GM18519 (cell line): ENCODE measurements at regions not wholly inside any gene's neighbourhood (a gene's known extent, or its start where the extent isn't known, plus 50 kb on each side); places are given as distances from the start of the nearest gene placed in this dataset.

Source experiments
- ATAC-seq: cut with Tn5 transposase; IDR thresholded peaks from one replicate; pipeline ENCODE4 v1.9.1; 2021; ENCODE audit warnings: mild to moderate bottlenecking, moderate library complexity; ENCODE audit not compliant: unreplicated experiment, low FRiP score

DNA sequence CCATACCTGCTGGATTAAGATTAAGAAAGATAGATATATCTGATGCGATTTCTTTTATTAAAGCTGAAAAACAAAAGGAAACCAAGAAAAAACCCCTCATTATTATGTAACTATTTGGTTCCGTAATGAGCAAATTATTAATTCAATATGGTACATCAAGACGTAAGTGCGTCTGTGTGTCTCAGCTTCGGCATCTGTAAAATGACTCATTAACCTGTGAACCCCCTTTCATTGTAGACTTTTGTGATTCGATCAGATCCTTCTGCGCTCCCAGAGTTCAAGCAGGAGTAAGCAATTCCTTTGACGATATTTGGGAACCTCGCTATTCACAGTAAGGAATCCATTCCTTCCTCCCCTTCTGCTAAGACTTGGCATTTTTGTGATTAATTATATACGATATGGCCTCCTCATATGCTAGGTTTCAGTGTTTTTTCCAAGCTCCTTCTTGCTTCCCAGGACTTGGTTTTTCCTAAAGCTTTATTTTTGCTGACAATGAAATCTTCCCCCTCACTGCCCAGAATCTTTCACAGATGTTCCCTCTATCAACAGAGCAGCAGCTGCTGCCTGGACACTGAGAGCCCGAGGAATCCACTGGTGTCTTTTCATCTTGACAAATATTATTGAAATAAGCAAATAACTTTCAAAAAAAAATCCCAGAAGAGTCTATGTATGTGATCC, 171.7 kb upstream of the CELF2 start:
- no peak for ATAC-seq

DNA sequence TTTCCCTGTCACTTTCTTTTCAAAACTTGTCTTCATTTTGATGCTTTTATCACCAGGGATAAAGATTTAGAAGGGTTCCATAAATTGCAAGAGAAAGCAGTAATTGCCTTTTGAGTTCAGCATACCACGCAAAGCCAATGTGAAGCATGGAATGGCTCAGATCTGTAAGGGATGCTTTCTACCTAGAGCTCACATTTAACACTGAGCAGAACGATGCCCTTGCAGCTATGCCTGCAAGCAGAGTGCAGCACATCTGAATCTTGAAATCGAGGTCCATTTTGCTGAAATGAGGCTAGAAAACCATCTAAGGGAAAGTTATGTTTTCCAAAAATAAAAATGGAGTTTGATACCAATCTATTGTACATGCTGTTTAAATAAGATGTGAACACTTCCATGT, 171.2 kb upstream of the CELF2 start:
- ATAC-seq: no peak

DNA sequence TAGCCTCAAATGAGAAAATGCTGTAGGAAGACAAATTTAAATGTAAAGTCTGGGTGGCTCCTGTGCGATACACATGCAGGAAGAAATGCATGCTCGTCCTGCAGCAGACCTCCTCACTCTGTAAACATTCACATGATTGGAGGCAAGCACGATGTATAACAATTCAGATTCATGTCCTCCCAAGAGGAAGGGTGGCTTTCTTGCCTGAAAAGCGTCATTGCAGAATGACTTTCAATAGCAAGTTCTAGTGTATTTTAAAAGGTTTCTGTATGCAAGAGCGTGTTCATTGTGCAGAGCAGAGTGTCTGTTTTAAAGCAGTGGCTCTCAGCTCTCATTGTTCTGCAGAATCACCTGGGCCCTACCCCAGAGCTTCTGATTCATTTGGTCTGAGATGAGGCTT, 170.3 kb upstream of the CELF2 start:
- ATAC-seq: no peak

DNA sequence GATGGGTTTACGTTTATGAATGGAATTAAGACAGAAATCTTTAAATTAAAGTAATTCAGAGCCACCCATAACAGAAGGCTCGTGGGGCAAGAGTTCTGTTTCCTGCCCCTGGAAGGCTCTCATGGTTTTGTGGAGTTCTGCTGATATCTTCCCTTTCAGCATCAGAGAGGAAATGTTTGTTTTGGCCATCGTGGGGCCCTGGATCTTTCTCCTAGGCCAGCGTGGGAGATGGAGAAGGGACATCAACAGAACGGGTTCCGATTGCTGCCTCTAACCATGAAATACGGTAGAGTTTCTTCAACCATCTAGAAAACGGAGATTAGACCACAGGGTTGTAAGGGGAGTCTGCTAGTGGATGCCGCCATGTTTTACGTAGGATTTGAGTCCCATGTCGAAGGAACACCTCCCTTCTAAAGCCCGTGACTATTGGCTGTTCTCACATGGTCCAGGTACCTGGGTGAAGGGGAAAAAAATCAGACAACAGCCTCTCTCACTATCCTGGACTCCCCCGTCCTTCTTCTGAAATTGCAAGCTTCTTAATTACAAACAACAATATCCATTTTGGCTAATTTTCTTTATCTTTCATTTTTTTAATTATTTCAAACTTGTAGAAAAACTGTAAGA, 169.1 kb upstream of the CELF2 start:
- ATAC-seq: no peak

DNA sequence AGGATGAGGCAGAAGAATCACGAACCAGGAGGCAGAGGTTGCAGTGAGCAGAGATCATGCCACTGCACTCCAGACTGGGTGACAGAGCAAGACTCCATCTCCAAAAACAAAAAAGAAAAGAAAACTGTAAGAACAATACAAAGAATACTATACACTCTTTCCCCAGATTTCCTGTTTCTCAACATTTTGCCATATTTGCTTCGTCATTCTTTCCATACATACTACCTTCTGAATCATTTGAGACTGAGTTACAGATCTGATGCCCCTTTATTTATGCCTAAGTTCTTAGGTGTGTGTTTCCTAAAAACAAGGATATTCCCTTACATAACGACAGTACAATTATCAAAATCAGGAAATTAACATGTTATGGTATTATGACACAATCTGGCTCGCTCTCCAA, 168.4 kb upstream of the CELF2 start:
- no peak for ATAC-seq

DNA sequence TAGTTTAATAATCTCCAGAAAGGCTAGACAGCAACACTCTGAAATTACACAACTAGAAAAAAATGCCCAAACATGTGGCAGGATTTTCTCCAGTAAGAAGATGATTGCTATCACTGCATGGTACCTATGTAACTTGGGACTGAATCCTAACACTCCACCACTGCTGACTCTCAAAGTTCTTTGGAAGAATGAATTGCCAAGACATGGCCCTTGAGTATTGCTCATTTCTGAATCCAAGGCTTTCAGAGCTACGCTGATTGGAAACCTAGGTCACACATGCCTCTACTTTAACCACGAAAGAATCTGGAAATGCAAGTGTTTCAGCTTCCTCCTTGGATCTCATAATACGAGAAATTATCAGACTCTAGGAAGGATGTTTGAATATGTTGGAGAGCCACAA, 167.5 kb upstream of the CELF2 start:
- ATAC-seq: no peak

DNA sequence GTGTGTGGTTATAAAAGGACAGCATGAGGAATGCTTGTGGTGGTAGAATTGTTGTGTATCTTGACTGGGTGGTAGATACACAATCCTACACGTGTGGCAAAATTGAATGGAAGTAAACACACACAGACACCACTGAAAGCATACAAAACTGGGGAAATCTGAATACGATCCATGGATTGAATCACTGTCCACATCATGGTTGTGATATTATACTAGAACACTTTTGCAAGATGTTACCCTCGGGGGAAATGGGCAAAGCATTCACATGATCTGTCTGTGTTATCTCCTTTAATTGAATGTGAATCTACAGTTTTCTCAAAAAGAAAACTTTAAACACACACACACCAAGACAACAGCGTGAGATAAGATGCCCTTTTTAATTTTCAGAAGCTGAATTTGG, 165.2 kb upstream of the CELF2 start:
- no peak for ATAC-seq

DNA sequence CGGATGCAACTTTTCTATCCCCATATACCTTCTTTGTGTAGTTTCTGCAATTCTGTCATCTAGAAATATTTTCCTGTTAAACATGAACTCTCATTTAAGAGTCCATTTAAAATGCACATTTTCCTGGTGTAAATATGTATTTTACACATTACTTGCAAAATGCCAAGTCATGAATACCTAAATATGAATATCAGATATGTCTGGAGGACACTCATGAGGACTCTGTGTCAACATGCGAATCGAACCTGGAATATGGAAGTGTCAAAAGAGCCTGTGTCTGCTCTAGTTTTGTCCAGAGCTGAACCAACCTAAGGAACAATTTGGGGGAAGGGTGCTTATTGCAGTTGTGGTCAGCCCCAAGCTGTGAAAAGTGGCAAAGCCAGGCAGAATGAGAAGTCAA, 163.7 kb upstream of the CELF2 start:
- no peak for ATAC-seq

DNA sequence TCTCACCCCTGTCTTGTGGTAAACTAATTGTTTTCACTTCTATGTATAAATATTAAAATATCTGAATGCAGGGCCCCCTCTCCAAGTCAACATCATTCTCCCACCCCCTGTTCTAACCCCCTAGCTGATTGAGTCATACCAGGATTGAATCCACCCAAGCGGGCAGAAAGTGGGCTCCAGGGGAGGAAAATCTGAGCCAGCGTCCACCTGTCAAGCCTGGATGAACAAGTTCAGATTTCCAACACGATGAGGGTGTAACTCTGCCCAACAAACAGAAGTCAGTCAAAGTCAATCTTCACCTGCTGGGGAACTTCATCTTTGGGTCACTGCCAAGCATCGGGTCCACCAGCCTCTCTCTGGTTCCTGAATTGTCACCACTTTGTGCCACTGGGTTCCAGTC, 162.9 kb upstream of the CELF2 start:
- no peak for ATAC-seq

DNA sequence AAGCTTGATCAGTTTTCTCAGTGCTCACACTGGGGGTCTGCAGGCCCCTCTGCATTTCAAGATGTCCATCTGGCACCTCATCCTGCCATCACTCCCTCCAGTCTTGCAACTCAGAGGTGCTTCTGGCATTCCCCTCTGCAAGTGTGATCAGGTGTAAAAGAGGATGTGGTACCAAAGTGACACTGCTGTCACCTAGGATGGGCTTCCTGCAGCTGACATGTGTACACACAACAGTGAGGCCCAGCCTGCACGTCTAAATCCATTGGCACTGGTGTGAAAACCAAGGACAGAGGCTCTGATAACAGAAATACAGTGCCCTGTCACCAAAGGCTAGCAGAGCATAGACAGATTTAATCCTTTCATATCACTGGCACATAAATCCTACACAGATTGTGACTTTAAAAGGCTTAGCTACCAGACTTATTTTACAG, 162.5 kb upstream of the CELF2 start:
- peak; percentile 77 for ATAC-seq

DNA sequence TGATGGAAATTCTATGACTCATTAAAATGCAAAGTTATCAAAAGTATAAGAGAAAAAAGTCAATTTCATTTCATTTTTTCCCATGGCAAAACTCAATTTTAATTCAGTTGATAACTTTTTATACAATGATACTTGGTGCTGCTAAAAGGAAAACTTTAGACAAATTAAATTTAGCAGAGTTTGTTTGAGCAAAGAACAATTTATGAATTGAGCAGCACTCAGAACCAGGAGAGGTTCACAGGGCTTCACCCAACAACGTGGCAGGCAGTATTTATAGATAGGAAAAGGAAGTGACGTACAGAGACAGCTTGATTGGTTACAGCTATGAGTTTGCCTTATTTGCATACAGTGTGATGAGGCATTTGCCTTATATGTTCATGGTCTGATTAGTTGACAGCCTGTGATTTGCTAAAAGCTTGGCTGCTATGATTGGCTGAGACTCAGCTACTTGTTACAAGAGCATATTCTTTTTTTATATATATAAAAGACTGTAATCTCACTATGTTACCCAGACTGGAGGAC, 157.2 kb upstream of the CELF2 start:
- ATAC-seq: no peak

DNA sequence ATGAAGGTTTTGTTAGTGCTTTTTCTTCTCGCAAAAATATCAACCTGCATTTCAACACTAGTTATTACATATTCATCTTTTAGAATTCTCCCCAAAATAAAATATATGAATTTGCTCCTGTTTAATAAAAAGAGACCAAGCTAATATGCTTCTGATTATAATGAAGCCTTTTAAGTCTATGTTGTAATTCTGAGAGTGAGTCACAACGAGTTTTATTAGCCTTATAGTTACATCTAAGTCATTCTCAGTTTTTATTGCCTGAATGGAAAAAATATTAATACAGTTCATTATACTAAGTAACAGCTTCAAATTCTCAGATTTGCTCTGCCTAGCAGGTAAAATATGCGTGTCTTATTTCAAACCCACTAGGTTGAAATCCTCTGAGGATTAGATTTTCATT, 152.4 kb upstream of the CELF2 start:
- ATAC-seq: no peak

DNA sequence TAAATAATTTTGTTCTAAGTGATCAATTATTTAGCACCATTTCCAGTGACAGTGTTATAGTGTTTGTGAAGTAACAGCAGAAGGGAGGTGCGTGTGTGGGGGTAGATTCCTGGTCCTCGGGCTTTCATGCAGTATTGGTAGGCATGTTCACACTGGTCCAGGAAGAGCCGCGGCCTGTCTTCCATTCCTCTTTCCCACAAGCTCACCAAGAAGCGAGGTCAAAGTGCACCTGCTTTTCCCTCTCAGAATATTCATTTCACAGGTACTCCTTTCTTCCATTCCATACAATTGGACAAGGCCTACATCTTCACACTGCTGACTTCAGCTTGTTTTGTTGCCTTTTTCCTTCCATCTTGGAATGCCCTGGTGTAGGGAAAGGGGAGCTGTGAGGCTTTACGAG, 151.8 kb upstream of the CELF2 start:
- ATAC-seq: no peak

DNA sequence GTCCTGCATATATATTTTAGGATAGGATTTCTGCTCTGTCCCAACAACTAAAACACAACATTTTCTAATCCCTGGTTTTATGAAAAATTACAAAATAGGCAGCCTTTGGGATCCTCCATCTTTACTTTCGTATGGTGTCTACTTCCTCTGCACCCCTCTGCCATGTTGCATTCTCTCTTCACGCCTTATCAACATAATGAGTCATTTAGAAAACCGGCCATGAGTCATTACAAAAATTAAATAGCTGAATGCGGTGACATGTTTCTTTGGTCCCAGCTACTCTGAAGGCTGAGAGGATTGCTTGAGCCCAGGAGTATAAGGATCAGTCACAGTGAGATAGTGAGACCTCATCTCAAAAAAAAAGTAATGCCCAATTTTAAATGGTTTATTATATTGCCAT, 148.1 kb upstream of the CELF2 start:
- peak; percentile 94 for ATAC-seq

DNA sequence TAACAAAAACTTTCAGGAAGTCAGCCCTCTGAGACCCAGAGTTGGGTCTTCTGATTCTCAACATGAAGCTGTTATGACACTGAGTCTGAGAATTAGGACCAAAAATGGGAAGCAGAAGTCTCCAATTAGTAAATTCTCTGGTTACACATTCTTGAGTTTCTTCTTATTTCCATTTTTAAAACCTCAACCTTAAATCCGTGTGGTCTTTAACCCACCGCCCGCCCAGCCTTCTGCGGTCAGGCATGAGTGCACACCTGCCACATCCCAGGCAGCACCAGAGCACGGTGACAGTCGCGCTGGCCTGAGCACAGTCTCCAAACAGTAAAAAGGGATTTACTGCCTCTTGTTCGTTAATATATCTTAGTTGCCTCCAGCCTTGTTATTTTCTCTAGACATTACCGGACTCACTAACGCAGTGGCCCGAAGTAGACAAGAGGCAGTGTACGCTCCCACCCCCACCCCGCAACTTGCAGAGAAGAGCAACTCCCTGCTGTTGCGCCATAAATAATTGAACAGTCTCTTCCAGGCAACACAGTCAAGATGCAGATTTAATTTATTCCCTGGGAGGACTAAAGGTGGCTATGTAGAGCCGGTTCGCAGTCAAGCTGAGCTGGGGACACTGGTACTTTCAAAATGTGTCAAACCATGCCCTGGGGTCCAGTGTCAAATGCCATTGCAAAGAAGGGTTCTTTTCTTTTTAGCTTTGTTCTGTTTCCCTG, 147.0 kb upstream of the CELF2 start:
- ATAC-seq: peak; percentile 35

DNA sequence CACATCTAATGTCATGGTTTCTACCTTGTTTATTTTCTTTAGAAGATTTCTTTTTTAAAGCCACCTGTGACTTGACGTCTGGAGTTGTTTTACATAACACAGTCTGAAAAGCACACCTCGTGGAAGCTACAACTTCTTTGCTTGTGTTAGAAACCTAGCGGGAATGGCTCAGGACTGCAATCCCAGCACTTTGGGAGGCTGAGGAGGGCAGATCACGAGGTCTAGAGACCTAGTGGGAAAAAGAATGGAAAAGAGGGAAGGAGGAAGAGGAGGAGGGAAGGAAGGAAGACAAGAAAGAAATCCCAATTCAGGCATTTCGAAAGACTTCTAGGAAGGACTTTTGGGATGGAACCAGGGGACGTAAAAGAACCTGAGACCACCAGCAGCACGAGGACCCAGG, 146.3 kb upstream of the CELF2 start:
- no peak for ATAC-seq

DNA sequence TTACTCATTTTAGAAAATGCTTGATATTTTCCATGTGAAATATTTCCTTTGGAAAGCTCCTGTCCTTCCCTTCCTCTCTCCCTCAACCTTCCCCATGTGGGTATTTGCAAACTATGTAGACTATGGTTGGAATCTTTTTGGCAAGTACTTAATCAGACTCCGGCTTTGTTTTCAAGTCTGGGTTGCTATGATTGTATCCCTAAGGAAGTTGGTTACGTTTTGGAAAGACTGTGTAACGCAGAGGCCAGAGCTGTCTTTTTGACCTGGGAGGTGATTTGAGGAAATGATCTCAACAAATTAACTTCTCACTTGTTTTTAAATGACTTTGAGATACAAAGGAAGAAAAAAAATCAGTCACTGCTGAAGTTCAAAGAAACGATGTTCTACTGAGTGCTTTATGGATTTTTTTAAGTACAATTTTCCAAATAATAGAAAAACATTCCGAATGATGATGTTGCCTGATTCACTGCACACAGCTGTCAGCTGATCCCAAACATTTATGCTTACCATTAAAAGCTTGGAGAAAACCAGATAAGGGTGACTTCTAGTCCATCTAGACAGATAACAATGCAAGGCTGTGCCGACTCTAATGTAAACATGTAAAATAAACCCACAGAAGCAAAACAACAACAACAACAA, 145.5 kb upstream of the CELF2 start:
- ATAC-seq: no peak

DNA sequence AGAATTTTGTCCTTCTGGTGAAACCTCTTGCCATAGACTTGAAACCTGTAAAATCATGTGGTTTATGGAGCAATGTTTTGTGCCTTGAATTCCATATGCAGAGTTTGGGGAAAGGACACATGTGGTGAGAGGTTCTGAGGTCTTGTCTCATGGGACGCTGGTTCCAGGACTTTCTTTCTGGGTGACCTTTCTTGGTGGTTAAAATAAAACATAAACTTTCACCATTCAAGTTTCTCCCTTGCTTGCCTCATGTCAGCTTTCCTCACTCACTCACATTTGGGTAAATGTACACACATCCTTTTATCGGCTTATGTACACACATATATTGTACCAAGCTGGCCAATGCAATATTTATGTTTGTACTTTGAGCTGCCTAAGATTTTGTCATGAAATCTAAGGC, 144.9 kb upstream of the CELF2 start:
- ATAC-seq: no peak

DNA sequence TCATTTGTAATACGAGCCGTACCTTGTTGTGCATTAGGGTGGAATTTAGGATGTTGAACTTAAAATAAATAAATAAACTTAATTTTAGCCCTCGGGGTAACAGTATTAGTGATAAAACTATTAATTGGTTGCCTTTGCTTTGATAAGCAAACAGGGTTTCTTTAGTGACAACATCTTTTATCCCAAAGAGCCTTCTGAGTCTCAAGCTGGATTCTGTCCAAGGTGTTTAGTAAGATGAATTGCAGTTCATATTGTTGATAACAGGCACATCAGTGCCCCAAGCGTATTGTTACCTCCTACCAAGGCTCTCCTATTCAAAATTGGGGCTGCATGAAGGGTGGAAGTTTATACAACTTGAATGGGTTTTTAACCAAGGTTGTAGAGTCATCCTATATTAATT, 144.4 kb upstream of the CELF2 start:
- no peak for ATAC-seq

DNA sequence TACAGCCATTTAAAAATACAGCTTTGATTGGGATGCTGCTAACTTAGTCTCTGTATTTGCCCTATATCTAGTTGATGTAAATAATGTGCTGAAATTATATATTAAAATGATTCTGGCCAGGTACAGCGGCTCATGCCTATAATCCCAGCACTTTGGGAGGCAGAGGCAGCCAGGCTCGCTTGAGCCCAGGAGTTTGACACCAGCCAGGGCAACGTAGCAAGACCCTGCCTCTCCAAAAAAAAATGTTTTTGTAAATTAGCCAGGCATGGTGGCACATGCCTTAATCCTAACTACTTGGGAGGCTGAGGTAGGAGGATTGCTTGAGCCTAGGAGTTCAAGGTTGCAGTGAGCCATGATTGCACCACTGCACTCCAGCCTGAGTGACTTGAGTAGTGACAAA, 143.8 kb upstream of the CELF2 start:
- ATAC-seq: no peak

DNA sequence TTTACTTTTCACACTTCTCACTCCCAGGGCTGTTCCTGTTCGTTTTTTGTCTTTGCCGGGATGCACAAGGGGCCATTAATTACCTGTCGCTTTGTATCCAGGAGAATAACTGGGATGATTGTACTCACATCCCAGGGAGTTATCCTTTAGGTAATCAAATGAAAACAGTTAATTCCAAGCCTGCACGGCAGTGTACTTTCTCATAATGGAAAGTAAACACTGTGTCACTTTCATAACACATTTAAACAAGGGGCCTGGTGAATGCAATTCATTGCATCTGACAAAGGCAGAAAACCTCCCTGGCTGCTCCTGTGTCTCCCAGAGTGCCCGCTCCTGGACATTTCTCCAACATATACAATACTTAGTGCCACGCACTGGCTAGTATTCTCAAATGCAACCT, 138.7 kb upstream of the CELF2 start:
- no peak for ATAC-seq
